Colonic mucosa (tissue), 4 donors: ENCODE measurements at regions not wholly inside any gene's neighbourhood (a gene's known extent, or its start where the extent isn't known, plus 50 kb on each side); places are given as distances from the start of the nearest gene placed in this dataset.

Experiments
- DNase-seq: peaks from one replicate; pipeline ENCODE4 v3.0.0-alpha.2; 2020
- H3K27ac ChIP-seq: fragments of 200-600 bp; one replicate; pipeline ENCODE4 v1.8.0; 2021
- H3K27me3 ChIP-seq: fragments of 200-600 bp; one replicate; pipeline ENCODE4 v1.8.0; 2021
- H3K36me3 ChIP-seq: fragments of 200-600 bp; one replicate; pipeline ENCODE4 v1.8.0; 2021
- H3K4me1 ChIP-seq: fragments of 200-600 bp; one replicate; pipeline ENCODE4 v1.8.0; 2021; ENCODE audit warnings: mild to moderate bottlenecking
- H3K4me3 ChIP-seq: fragments of 200-600 bp; one replicate; pipeline ENCODE4 v1.8.0; 2021
- H3K9ac ChIP-seq, 2 donors: one replicate each; pipeline ENCODE4 v1.7.0; 2013; ENCODE audit warnings: control low read depth in 2 of 2, low read depth in 2 of 2, low read length in 2 of 2
- H3K9me3 ChIP-seq: fragments of 200-600 bp; one replicate; pipeline ENCODE4 v1.8.0; 2021
- intact Hi-C: fragments of 100-400 bp; cut with DNase I; formaldehyde crosslinking; loops from one replicate; pipeline ENCODE4 v1.14.1; 2022
- TF ChIP-seq, protein P1 (sequence below): fragments of 200-600 bp; IDR thresholded peaks from one replicate; pipeline ENCODE4 v1.8.0; 2022; ENCODE audit warnings: antibody characterized with exemption, mild to moderate bottlenecking
- donor health status: healthy.
- donor health status: DM: no; HTN: no; CAD: no.
- donor health status: DM: no; HTN: no; CAD: no.

DNA sequence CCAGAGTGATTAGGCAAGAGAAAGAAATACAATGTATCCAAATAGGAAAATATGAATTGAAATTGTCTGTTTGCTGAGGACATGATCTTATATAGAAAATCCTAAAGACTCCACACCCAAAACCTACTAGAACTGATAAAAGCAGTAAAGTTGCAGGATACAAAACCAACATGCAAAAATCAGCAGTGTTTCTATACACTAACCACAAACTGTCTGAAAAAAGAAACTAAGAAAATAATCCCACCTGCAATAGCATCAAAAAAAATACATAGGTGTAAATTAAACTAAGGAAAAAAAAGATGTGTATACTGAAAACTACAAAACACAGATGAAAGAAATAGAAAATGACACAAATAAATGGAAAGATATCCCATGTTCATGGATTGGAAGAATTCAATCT, 203.6 kb upstream of the SETMAR start:
- Histone ChIP-seq H3K9ac (no peak overlapping the region), H3K9me3 (no peaks in the 10 kb centered on the region), H3K4me3 (no peak overlapping the region), H3K27ac (no peak overlapping the region), H3K4me1 (no peaks in the 10 kb centered on the region), H3K27me3 (no peaks in the 10 kb centered on the region), H3K36me3 (no peaks in the 10 kb centered on the region)
- TF ChIP-seq, protein P1, sequence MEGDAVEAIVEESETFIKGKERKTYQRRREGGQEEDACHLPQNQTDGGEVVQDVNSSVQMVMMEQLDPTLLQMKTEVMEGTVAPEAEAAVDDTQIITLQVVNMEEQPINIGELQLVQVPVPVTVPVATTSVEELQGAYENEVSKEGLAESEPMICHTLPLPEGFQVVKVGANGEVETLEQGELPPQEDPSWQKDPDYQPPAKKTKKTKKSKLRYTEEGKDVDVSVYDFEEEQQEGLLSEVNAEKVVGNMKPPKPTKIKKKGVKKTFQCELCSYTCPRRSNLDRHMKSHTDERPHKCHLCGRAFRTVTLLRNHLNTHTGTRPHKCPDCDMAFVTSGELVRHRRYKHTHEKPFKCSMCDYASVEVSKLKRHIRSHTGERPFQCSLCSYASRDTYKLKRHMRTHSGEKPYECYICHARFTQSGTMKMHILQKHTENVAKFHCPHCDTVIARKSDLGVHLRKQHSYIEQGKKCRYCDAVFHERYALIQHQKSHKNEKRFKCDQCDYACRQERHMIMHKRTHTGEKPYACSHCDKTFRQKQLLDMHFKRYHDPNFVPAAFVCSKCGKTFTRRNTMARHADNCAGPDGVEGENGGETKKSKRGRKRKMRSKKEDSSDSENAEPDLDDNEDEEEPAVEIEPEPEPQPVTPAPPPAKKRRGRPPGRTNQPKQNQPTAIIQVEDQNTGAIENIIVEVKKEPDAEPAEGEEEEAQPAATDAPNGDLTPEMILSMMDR: no peak
- intact Hi-C loops: no loop called here
- no peak for DNase-seq

DNA sequence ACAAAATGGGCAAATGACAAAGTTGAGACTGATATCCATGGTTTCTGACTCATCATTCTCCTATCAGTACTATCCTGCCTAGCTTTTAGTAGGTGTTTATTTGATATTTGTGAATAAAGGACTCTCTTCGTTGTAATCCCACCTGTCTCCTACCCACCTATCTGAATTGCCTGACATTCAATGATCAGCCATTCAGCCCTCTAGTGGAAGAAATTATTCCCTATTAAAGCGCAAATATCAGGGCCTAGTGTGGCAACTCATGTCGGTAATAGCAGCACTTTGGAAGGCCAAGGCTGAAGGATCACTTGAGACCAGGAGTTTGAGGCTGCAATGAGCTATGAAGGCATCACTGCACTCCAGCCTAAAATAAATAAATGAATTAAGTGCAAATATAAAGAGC, 195.7 kb upstream of the SETMAR start:
- H3K4me3 ChIP-seq: no peak overlapping the region
- no peak overlapping the region for H3K27ac ChIP-seq
- intact Hi-C loops: no loop called here
- H3K9ac ChIP-seq: no peak overlapping the region
- H3K36me3 ChIP-seq: no peaks in the 10 kb centered on the region
- DNase-seq: no peak
- H3K4me1 ChIP-seq: no peaks in the 10 kb centered on the region
- no peaks in the 10 kb centered on the region for H3K9me3 ChIP-seq
- TF ChIP-seq, protein P1: no peak
- H3K27me3 ChIP-seq: no peaks in the 10 kb centered on the region

DNA sequence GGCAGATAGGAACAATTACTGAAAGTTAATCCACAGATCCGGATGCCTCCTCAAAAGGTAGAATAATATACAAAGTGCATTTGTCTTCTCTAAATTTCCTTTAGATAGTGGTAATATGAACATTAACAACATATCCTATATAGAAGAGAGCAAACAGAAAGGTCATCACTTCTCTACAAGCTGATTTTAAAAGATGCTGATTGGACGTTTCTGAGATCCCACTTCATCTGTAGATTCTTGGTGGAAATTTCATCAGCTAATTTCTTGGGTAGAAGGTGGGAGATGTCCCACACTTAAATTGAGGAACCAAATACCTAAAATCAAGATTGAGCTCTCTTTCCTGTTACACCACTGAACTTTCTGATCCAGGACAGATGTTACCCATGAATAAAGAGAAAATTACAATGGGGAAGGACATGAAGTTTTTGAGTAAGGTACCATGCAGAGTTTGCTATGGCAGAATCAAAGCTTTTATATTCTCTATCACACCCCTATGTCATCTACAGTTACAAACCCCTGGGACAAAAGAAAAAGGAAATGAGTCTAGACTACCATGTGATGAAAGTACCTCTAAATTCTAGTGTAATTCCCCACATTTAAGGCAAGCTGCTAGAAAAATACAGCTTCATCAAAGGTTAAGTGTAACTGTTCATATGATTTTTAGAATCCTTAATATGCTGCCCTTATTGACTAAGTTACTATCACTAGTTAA, 189.2 kb upstream of the SETMAR start:
- Histone ChIP-seq H3K4me1 (no peaks in the 10 kb centered on the region), H3K27me3 (no peaks in the 10 kb centered on the region), H3K9ac (no peak overlapping the region), H3K9me3 (no peaks in the 10 kb centered on the region), H3K4me3 (no peak overlapping the region), H3K36me3 (no peaks in the 10 kb centered on the region), H3K27ac (no peak overlapping the region)
- TF ChIP-seq, protein P1: no peak
- DNase-seq: no peak
- intact Hi-C loops: no loop called here

DNA sequence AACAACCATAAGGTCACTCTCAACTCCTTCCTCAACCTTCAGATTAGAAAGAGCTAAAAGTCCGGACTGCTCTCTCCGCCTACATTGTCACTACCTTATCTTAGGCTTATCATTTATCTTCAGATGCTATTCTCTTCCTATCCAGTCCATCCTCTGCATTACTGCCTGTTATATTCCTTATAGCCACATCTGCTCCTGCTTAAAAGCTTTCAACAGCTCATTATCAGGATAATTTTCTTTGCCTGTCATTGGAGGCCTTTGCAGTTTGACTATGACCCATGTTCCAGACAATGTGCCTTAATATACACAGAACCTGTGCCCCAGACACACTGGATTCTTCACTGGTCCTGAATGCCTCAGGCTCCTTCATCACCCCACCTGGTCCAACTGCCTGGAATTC, 184.1 kb upstream of the SETMAR start:
- DNase-seq: no peak

DNA sequence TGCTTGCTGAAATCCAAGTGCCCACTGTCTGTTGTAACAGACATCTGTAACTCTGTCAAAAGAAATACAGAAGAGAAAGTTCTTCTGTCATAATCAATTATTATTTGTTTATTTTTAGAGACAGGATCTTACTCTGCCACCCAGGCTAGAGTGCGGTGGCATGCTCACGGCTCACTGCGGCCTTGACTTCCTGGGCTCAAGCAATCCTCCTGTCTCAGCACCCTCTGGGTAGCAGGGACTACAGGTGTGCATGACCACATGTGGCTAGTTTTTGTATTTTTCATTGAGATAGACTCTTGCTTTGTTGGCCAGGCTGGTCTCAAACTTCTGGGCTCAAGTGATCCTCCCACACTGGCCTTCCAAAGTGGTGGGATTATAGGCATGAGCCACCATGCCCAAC, 177.6 kb upstream of the SETMAR start:
- Histone ChIP-seq H3K27me3 (no peaks in the 10 kb centered on the region), H3K4me3 (no peak overlapping the region), H3K27ac (no peak overlapping the region), H3K9ac (no peak overlapping the region), H3K36me3 (no peaks in the 10 kb centered on the region), H3K4me1 (no peaks in the 10 kb centered on the region), H3K9me3 (no peaks in the 10 kb centered on the region)
- intact Hi-C loops: no loop called here
- no peak for DNase-seq
- TF ChIP-seq, protein P1: no peak

More for the DNA sequence above, 184.1 kb upstream of the SETMAR start:
- Histone ChIP-seq H3K9ac (no peak overlapping the region), H3K36me3 (no peaks in the 10 kb centered on the region), H3K4me1 (no peaks in the 10 kb centered on the region), H3K9me3 (no peaks in the 10 kb centered on the region), H3K4me3 (no peak overlapping the region), H3K27ac (no peak overlapping the region), H3K27me3 (no peaks in the 10 kb centered on the region)
- intact Hi-C loops: no loop called here
- TF ChIP-seq, protein P1: no peak
